Type B pancreatic cell (in vitro differentiated cells): ENCODE measurements at regions not wholly inside any gene's neighbourhood (a gene's known extent, or its start where the extent isn't known, plus 50 kb on each side); places are given as distances from the start of the nearest gene placed in this dataset.

Source experiments
- DNase-seq: peaks from one replicate; pipeline ENCODE4 v3.0.0; 2021; ENCODE audit warnings: mixed read lengths; ENCODE audit not compliant: unreplicated experiment; ENCODE audit errors: extremely low spot score
- H3K27ac Mint-ChIP-seq: 2 replicates; pipeline ENCODE4 v1.8.0; 2021; ENCODE audit warnings: mild to moderate bottlenecking, mixed read lengths
- H3K27me3 Mint-ChIP-seq: 2 replicates; pipeline ENCODE4 v1.8.0; 2021; ENCODE audit warnings: mixed read lengths
- H3K36me3 Mint-ChIP-seq: 2 replicates; pipeline ENCODE4 v1.8.0; 2021; ENCODE audit warnings: mixed read lengths
- H3K4me1 Mint-ChIP-seq: one replicate; pipeline ENCODE4 v1.8.0; 2021; ENCODE audit warnings: mixed read lengths; ENCODE audit not compliant: unreplicated experiment
- H3K4me3 Mint-ChIP-seq: 2 replicates; pipeline ENCODE4 v1.8.0; 2021; ENCODE audit warnings: mild to moderate bottlenecking, mixed read lengths
- H3K9me3 Mint-ChIP-seq: 2 replicates; pipeline ENCODE4 v1.8.0; 2021; ENCODE audit warnings: mixed read lengths
- CTCF ChIP-seq: fragments of 200-600 bp; sonication (generic); conservative IDR thresholded peaks from 2 replicates; pipeline ENCODE4 v1.5.0; 2021; ENCODE audit warnings: antibody characterized with exemption, mild to moderate bottlenecking

GRCh38 chr11:71341173-71341572 lies 88.8 kb upstream of the SHANK2 start:
- no peak for TF ChIP-seq CTCF
- no peak overlapping the region for H3K4me3 Mint-ChIP-seq
- peaks cover 29% of the 10 kb centered on the region for H3K4me1 Mint-ChIP-seq
- no peak overlapping the region for H3K27ac Mint-ChIP-seq
- peaks cover 6% of the 10 kb centered on the region for H3K27me3 Mint-ChIP-seq
- H3K36me3 Mint-ChIP-seq: no peaks in the 10 kb centered on the region
- H3K9me3 Mint-ChIP-seq: no peaks in the 10 kb centered on the region
- no peak for DNase-seq

GRCh38 chr11:71340086-71340606 lies 87.8 kb upstream of the SHANK2 start:
- H3K4me3 Mint-ChIP-seq: no peak overlapping the region
- no peaks in the 10 kb centered on the region for H3K36me3 Mint-ChIP-seq
- TF ChIP-seq CTCF: no peak
- peaks cover 6% of the 10 kb centered on the region for H3K27me3 Mint-ChIP-seq
- no peak for DNase-seq
- H3K27ac Mint-ChIP-seq: no peak overlapping the region
- H3K4me1 Mint-ChIP-seq: peaks cover 29% of the 10 kb centered on the region
- H3K9me3 Mint-ChIP-seq: no peaks in the 10 kb centered on the region

- TF ChIP-seq CTCF: no peak
- no peak overlapping the region for H3K4me3 Mint-ChIP-seq
- H3K36me3 Mint-ChIP-seq: no peaks in the 10 kb centered on the region
- no peaks in the 10 kb centered on the region for H3K9me3 Mint-ChIP-seq
- no peak overlapping the region for H3K27ac Mint-ChIP-seq
- peaks cover 6% of the 10 kb centered on the region for H3K27me3 Mint-ChIP-seq
- peaks cover 29% of the 10 kb centered on the region for H3K4me1 Mint-ChIP-seq
- no peak for DNase-seq
Observed at GRCh38 chr11:71339396-71339881, 87.1 kb upstream of the SHANK2 start.

GRCh38 chr11:71338801-71339395 lies 86.5 kb upstream of the SHANK2 start:
- Mint-ChIP-seq H3K4me1 (peaks cover 29% of the 10 kb centered on the region), H3K27me3 (peaks cover 6% of the 10 kb centered on the region), H3K27ac (no peak overlapping the region), H3K36me3 (no peaks in the 10 kb centered on the region), H3K4me3 (peak overlapping the region; percentile 32), H3K9me3 (no peaks in the 10 kb centered on the region)
- no peak for TF ChIP-seq CTCF
- DNase-seq: no peak

- H3K4me3 Mint-ChIP-seq: no peak overlapping the region
- no peak overlapping the region for H3K27ac Mint-ChIP-seq
- H3K4me1 Mint-ChIP-seq: peaks cover 29% of the 10 kb centered on the region
- H3K36me3 Mint-ChIP-seq: no peaks in the 10 kb centered on the region
- TF ChIP-seq CTCF: no peak
- H3K27me3 Mint-ChIP-seq: peaks cover 6% of the 10 kb centered on the region
- DNase-seq: no peak
- H3K9me3 Mint-ChIP-seq: no peaks in the 10 kb centered on the region
Observed at GRCh38 chr11:71336996-71337754, 84.8 kb upstream of the SHANK2 start.
